HG02759 (cell line): ENCODE measurements at regions not wholly inside any gene's neighbourhood (a gene's known extent, or its start where the extent isn't known, plus 50 kb on each side); places are given as distances from the start of the nearest gene placed in this dataset.

Experiments used
- ATAC-seq: cut with Tn5 transposase; IDR thresholded peaks from one replicate; pipeline ENCODE4 v1.9.1; 2021; ENCODE audit warnings: mild to moderate bottlenecking, moderate library complexity; ENCODE audit not compliant: unreplicated experiment

DNA sequence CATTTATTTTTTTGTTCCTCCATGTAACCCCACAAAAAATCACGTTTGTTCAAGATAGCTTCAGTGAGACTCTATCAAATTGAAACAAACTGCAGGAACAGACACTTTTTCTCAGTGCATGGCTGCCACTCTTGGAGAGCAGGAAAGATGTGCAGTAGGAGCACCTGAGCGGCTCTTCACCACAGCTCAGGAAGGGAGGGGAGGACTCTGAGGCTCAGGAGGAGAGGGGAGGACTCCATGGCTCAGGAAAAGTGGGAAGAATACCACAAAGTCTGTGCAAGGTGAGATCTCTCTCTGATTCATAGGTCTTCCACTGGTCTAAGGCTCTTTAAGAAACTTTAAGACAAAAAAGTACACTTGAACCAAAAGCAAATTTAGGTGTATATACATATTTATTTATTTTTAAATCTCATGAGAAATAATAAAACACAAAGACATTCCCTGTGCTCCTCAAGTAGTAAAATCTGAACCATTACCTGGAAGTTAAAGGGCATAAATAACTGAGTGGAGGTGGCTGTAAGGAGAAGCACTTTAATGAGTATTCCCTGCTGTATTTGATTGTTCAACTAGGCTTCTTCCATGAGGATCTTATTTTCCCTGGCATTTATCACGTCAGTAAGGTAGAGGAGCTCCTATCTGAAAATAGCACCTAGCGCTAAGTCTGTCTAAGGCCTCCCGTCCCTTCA is 69.2 kb upstream of the CCN6 start:
- ATAC-seq = no peak

DNA sequence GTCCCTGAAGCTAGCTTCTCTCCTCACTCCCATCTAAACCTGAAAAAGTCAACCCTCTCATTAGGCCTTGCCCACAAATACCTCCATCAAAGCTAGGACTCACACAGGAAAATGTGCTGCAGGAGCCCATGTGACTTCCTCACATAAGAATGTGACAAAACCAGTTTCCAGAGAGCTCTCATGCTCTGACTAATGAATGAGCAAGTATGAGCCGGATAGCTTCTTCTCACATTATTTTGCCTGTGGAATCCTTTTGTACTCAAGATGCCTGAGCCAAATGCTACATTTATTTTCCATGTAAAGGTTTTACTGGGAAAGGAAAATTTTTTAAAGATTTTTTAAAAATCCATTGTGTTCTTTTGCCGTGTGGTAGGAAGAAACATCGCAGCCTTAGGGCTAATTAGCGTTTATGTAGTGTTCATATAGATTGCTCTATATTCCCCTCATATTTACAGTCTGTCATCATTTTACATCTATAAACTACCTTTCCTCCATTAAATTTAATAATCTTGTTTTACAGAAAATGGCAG is 68.6 kb upstream of the CCN6 start:
- ATAC-seq = no peak

DNA sequence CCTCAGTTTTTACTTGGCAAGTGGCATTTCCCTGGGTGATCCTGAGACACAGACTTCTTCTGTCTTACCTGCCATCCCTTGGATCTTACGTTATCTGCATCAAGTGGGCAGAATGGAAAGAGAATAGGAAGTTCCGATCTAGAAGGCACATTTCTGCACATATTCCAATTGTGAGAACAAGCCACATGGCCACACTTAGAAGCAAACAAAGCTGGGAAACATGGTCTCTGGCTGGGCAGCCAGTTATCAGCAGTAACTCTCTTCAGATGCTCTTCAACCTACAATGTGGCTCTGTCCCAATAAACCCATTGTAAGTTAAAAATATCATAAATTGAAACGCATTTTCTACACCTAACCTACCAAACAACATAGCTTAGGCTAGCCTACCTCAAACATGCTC is 67.3 kb upstream of the CCN6 start:
- no peak for ATAC-seq

DNA sequence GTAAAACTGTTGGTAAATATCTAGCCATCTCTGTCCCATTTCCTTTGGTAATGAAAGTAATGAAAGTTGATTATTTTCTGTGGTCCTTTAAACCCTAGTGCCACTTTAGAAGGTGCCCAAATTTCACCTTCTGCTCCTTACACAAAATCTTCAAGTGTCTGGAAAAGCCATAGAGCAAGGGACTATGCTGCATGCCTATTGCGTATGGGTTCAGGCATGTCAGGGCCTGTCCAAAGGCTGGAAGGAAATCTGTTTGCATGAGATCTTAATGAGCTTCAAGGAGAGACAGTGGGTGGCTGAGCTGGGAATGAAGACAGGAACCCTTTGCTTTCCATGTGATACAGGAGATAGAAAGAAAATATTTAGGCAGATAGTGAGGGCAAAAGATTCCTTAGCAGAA is 66.6 kb upstream of the CCN6 start:
- no peak for ATAC-seq

DNA sequence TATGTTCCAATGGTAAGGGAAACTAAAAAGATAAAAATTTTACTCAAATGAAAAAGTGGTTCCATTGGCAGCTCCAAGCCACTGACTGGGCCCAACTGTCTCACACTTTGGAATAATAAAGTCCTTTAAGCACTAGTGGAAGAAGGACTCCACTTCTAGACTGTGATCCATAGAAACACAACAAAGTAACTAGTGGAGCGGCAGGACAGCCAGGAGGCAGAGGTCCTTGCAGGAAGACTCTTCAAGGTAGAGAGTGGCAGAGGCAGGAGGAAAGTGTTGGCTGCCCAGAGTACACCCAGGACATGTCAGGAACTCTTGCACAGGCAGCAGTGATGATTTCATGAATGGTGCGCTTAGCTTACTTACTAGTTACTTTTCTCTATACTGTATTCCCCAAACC is 65.0 kb upstream of the CCN6 start:
- no peak for ATAC-seq

DNA sequence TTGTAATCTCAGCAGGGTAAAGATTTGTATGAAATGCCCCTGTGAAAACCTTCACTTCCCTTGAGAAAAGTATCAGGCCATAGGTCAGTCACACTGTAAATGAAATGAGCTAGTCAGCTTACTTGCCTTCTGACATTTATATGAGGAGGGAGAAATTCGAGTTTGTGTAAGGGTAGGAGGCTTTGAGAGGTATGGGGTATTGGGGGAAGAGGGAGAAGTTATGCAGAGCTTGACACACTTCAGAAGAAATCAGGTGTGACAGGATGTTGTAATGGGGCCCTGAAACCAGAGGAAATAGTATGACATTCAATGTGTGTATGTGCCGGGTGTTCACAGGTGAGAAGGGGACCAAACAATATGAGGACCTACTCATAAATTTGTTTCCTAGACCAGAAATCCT is 64.2 kb upstream of the CCN6 start:
- no peak for ATAC-seq

DNA sequence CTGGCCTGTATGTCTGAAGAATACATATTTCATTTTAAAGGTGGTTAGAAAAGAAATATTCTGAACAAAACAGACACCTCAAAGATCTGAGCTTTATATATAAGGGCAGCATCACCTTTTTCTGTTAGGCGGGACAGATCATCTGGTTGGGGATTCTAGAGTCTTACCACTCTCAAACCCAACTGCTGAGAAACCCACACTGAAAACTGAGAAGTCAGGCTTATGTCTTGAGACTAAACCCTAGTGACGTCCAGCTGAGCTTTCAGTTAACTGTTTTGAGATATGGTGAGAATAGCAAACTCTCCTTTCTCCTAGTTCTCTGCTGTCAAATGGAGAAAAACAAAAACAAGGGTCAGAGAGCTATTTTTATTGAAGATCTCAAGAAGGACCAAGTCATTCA is 63.7 kb upstream of the CCN6 start:
- no peak for ATAC-seq

DNA sequence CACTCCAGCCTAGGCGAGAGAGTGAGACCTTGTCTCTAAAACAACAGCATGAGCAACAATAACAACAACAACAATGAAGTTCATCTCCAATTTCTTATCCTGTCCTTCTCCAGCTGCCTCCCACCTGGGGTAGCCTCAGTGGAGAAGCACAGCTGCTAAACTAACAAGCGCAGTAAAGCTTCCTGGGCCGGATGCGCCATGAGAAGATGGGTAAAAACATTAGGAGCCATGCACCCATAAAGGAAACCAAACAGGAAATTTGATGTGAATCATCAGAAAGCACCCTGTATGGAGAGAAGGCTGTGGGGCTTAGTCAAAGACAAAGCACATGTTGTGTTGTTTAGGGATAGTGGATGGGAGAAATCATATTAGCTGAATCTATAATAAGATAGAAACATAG is 61.1 kb upstream of the CCN6 start:
- ATAC-seq = peak; percentile 68

DNA sequence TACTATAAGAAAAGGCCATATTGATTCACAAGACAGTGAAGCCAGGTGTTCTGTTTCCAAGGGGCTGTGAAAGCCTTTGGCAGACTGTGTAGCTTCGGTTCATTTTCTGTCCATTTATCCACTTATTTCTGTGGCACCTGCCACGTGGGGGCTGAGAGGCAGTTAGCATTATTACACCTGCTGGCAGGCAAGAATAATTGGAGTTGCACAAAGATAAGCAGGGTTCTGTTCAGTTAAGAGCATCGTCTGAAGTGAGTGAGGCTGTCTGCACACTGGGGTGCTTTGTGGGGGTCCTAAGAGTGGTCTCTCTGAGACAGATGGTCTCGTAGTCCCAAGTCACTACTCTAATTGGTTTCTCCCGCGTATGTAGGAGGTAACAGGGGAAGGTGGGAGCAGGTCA is 60.6 kb upstream of the CCN6 start:
- ATAC-seq = no peak

DNA sequence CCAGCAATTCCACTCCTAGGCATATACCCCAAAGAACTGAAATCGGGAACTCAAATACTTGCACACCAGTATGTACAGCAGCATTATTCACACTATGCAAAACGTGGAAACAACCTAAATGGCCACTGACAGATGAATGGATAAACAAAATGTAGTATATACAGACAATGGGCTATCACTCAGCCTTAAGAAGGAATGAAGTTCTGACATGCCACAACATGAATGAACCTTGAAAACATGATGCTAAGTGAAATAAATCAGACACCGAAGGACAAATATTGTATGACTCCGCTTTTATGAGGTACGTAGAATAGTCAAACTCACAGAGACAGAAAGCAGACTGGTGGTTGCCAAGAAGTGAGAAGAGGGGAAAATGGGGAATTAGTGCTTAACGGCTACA is 59.1 kb upstream of the CCN6 start:
- ATAC-seq = no peak

DNA sequence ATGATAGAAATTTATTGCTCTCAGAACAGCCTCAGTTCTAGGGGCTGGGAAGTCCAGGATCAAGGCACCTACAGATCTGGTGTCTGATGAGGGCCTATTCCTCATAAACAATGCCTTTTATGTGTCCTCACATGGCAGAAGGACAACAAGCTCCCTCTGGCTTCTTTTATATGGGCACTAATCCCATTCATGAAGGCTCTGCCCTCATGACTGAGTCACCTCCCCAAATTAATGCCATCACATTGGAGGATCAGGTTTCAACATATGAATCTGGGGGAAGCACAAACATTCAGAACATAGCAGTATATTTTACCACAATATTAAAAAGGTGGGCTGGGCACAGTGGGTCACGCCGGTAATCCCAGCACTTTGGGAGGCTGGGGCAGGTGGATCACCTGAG is 58.5 kb upstream of the CCN6 start:
- no peak for ATAC-seq

DNA sequence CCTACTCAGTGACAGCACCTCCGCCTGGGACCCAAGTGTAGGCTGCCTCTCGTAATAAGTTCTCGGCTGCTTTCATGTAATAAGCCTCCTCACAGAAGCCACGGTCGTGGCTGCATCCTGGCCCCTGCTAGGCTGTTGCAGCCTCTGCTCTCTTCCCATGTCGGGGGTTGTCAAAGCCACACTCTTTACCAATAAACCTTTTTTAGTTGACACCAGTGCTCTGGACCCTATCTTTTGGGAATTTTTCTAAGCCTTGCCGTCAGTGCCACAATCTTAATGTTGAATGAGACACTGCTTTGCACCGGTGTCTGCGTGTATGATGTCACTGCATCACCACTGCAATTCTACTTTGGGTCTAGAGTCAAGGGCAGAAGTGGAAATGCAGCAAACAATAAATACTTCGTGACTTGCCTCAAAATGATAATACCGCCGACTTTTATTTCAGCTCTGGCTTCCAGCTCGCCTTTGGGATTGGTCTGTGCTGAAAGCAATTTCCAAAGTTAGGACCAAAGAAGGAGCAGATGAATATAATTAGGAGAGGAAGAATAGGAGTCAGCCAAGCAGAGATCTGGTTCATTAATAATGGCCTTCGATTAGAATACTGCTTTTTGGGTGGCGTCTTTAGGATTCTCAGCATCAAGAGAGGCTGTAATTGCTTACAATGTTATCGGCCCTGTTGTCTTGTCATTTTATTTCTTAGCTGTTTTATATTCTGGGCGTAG is 57.6 kb upstream of the CCN6 start:
- ATAC-seq = no peak

DNA sequence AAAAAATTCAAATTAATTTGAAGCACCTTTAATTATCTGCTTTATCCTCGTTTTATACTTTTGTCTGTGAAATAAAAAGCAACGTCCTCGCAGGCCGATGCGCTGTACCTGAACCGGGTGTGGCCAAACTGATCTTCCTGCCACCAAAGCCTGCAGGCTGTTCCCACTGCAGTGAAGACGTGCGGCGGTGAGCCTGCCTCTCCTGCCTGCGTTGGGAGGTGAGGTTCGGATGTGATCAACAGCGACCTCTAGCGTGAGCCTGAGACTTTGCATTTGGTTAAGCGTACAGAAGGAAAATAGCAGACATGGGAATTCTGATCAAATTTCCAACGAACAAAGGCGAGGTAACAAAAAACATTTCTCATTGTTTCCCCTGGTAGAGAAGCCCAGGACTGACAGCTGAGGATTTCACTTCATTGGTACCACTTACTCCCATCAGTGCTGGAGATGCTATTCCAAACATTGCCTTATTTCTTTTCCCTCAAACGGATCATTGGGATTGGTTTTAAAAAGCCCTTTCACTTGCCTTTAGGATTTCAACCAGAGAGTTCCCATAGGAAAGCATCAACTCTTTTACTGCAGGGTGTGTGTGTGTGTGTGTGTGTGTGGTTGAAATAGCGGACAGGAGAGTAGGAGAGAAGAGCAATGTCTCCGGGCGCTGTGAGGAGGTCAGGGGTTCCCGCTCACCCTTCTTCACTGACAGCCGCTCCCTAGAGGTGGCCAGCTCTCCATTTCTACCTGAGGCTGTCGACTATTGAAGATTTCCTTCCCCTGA is 56.6 kb upstream of the CCN6 start:
- peak; percentile 53 for ATAC-seq

DNA sequence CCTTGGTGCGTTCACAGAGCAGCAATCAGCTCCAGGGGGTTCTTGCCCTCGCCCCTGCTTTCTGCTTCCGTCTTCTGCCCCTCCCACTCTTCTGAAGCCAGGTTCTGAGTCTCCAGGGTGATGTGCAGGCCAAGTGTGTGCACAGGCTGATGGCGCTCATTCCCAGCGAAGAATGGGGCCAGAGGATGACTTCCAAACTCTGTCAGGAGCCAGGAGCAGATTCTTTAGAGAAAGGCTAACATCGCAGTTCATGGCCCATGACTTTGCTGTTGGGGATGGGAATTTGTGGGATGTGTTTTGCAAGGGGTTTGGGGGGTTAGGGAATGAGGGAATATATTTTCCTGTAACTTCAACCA is 56.1 kb upstream of the CCN6 start:
- no peak for ATAC-seq

DNA sequence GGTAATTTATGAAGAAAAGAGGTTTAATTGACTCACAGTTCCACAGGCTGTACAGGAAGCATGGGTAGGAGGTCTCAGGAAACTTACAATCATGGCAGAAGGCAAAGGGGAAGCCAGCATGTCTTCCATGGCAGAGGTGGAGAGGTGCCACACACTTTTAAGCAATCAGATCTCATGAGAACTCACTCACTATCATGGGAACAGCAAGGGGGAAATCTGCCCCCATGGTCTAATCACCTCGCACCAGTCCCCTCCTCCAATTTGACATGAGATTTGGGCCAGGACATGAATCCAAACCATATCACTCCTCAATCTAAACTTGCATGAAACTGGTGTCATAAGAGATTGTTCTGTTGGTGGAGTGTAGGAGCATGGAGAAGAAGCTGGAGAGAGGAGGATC is 51.6 kb upstream of the CCN6 start:
- no peak for ATAC-seq
